ENCODE measurements at regions not wholly inside any gene's neighbourhood (a gene's known extent, or its start where the extent isn't known, plus 50 kb on each side); places are given as distances from the start of the nearest gene placed in this dataset.
"Not testable (repeated sequence)": the region's sequence is repeated elsewhere in the genome, so short reads cannot be mapped to it uniquely, and the experiment has no call there.

DNA sequence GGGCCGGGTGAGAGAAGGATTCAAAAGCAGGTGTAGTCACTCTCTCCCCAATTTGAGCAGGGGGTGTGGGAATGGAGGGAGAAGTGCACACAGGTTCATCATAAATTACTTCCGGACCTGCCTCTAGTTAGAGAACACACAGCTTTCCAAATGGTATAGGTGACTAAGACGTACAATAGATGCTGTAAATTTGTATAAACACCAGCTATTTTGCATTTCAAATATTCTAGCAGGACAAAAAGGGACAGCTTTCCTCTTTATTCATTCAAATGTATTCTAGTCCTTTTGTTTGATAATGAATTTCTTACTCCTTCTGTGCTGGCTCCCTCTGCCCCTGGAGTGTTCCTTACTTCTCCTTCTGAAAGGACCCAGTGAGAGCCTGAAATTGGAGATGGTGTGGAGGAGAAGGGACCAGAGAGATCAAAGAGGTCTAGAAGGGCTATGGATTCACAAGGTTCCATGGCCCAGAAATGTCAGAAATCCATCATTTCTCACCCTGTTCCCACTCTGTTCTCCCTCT is 53.2 kb upstream of the SH3BP4 start:
- DNase-seq (ENCODE audit: low read depth in 1 of 2, low spot score in 1 of 2): no peak

- DNase-seq (ENCODE audit: low read depth in 1 of 2, low spot score in 1 of 2): not testable (repeated sequence)
These were observed 63.4 kb upstream of the SH3BP4 start for GRCh38 chr2:234888442-234888841.

GRCh38 chr2:234887195-234887594 is 64.6 kb upstream of the SH3BP4 start:
- no peak for DNase-seq (ENCODE audit: low read depth in 1 of 2, low spot score in 1 of 2)

GRCh38 chr2:234885886-234886285 is 65.9 kb upstream of the SH3BP4 start:
- DNase-seq (ENCODE audit: low read depth in 1 of 2, low spot score in 1 of 2): no peak

DNA sequence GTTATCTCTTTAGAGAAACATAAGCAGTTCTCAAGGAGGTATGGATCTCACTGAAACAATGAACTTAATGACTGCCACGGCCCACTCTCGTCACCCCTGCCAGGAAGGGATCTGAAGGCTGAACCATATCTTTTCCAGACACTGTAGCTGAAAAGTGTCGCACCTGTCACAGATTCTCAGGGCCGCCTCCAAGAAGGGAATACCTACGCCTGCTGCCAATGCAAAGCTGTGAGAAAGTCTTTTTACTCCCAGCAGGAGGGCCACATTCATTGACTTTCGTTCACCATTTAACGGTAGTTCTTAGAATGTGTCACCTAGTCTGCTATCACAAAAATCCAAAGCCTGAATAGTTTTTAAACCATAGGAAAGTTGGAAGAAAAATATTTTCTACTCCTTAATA is 66.7 kb upstream of the SH3BP4 start:
- no peak for DNase-seq (ENCODE audit: low read depth in 1 of 2, low spot score in 1 of 2)

DNA sequence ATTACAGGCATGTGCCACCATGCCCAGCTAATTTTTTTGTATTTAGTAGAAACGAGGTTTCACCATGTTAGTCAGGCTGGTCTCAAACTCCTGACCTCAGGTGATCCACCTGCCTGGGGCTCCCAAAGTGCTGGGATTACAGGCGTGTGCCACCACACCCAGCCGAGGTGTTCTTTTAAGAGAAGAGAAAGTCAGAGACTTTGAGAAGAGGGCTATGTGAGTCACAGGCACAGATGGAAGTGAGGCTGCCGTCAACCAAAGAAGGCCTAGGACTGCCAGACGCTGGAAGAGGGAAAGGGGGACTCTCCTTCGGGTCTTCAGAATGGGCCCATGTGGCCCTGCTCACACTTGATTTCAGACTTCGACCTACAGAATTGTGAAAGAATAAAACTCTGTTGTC is 67.2 kb upstream of the SH3BP4 start:
- no peak for DNase-seq (ENCODE audit: low read depth in 1 of 2, low spot score in 1 of 2)

DNA sequence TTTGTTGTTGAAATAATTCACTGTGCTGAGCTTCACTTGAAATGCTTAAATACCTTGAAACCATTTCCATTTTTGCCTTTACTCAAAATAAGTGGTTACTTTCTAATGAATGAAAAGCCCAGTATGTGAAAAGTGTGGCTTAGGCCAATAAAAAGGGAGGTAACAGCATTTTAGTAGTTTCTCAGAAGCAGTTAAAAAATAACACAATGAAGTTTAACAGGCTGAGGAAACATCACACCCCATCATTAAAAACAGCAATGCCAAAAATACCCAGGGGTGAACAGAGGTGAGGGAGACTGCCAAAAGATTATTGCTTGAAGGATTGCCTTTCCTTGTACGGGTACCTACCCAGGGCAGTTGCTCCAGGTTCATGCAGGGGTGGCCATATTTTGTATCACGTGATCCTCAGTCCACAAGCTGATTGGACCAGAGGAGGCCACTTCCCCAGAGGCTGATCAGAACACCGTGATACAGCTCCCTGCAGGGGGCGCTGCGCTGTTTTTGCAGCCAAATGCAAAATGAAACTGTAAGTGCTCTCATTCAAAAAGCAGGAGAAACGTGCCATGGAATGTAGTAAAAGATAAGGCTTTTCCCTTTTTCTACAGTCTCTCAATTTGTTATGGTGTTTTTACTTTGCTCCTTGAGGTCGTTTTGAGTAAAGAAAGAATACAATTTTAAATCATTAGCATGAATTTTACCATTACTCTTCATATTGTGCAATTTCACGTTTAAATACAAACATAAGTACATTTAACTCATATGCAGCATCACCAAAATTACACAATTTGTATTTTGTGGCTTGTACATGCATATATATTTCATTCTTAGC is 70.2 kb upstream of the SH3BP4 start:
- no peak for DNase-seq (ENCODE audit: low read depth in 1 of 2, low spot score in 1 of 2)

GRCh38 chr2:234880551-234881211 is 71.1 kb upstream of the SH3BP4 start:
- DNase-seq (ENCODE audit: low read depth in 1 of 2, low spot score in 1 of 2): no peak

DNA sequence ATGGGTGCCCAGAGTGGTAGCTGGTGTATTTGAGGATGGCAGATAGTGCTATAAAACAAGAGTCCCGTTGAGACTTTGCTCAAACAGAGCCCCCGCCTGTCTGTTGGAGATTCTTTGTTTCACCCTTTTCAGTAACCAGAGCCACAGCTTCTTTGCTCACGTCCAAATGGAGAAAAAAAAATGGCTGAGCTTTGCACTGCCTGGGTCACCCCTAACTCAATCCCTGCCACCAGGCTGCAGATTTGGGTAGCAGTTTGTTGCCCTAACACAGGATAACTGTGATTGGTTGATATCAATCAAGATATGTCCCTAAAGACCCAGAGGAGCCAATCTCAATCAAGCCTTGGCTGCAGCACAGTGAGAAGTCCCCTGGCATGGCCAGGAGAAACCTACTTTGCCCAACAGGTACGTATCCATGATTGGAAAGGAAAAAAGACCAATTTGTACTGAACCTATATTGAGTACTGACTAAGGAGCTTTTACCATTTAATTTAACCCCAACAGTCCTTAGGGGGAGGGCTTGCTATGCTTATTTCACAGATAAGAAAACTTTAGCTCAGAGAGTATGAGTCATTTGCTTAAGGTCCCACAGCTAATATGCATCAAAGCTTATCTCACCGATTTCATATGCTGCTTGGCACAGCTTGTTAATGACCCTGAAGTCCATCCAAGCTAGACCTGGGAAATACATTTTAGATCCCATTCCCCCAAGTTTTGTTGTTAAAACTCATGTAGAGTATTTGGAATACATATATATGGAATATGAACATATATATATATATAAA is 72.0 kb upstream of the SH3BP4 start:
- DNase-seq (ENCODE audit: low read depth in 1 of 2, low spot score in 1 of 2): no peak

DNA sequence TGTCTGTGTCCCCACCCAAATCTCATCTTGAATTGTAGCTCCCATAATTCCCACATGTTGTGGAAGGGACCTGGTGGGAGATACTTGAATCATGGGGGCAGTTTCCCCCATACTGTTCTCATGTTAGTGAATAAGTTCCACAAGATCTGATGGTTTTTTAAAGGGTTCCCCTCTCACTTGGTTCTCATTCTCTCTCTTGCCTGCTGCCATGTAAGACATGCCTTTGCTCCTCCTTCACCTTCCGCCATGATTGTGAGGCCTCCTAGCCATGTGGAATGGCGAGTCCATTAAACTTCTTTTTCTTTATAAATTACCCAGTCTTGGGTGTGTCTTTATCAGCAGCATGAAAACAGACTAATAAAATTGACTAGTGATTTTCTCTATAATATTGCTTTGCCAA is 75.2 kb upstream of the SH3BP4 start:
- not testable (repeated sequence) for DNase-seq (ENCODE audit: low read depth in 1 of 2, low spot score in 1 of 2)

GRCh38 chr2:234874347-234875046 is 77.3 kb upstream of the SH3BP4 start:
- no peak for DNase-seq (ENCODE audit: low read depth in 1 of 2, low spot score in 1 of 2)

DNA sequence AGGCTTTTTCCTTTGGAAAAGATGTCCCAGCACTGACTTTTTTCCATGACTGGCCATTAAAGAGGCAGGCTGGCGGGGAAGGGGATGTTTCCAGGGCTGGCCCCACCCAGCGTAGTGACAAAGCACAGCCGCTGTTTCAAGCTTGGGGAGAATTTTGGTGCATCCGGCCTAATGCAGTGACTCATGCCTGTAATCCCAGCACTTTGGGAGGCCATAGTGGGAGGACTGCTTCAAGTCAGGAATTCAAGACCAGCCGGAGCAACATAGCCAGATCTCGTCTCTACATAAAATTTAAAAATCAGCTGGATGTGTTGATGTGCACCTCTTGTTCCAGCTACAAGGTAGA is 78.0 kb upstream of the SH3BP4 start:
- no peak for DNase-seq (ENCODE audit: low read depth in 1 of 2, low spot score in 1 of 2)

DNA sequence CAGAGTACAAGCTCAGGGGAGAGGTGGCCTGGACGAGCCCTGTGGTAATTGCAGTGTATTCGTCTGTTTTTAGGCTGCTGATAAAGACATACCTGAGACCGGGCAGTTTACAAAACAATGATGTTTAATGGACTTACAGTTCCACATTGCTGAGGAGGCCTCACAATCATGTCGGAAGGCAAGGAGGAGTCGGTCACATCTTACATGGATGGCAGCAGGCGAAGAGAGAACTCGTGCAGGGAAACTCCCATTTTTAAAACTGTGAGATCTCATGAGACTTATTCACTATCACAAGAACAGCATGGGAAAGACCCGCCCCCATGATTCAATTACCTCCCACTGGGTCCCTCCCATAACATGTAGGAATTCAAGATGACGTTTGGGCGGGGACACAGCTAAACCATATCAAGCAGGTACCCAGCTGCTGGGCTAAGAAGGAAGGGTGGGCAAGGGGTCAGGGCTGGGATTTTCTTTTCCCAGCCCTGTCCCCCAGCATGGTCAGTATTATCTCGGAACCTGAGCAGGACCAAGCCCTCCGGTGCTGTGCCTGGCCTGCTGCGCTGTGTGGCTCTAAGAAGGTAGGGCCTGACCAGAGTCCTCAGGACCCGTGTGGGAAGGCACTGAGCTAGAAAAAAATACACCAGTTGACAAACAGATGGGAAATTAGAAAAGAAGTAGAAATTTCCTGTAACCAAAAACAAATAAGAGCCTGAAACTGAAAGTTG is 78.6 kb upstream of the SH3BP4 start:
- no peak for DNase-seq (ENCODE audit: low read depth in 1 of 2, low spot score in 1 of 2)

DNA sequence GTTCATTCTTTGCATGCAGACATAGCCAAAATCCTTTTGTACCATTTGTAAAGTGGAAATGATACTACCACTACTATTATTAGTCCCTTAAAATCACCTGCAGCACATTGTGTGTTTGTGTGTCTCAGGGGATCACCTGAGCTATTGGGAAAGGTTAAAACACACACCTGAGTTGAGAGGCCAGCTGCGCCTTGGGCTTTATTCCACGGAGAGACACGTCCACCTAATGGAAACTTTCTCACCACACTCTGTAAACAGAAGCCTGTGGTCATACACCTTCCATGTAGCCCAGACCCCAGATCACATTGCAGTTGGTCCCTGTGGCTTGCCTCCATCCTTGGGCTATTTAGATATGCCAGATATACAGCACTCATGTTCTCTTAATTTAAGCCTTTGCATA is 81.8 kb upstream of the SH3BP4 start:
- DNase-seq (ENCODE audit: low read depth in 1 of 2, low spot score in 1 of 2): no peak

GRCh38 chr2:234869164-234869563 is 82.7 kb upstream of the SH3BP4 start:
- DNase-seq (ENCODE audit: low read depth in 1 of 2, low spot score in 1 of 2): no peak

DNA sequence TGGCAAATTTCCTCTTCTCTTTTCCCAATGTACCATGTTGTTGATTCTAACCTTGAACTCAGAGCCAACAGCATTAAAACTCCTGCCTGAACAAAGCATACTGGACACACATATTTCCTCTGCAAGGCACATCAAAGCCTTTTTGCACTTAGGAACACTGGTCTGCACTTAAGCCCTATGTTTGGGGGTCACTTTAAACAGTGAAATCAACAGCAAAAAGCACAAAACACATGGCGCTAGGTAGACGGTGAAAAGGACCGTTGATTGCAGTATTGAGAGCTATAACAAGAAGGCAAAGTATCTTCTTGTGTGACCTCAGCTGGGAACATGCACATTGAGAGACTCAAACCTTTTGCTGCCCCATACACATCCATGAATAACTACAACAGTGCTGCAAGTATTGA is 83.9 kb upstream of the SH3BP4 start:
- DNase-seq (ENCODE audit: low read depth in 1 of 2, low spot score in 1 of 2): no peak

DNA sequence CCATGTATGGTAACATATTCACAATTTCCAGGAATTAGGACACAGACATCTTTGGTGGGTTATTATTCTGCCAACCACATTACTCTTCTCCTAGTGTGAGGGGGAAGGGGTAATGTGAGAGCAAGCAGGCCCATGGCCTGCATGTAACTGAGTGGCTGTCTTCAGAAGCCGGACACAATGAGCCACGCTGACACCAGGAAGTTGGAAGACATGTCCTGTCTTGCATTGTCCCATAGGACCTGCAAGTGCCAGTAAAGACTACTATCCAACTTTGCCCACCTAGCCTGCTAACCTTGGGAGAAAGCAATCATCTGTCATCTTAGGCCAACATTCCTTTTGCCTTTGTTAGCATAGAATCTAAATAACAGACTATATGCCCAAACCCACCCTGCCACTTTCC is 86.2 kb upstream of the SH3BP4 start:
- DNase-seq (ENCODE audit: low read depth in 1 of 2, low spot score in 1 of 2): no peak

- no peak for DNase-seq (ENCODE audit: low read depth in 1 of 2, low spot score in 1 of 2)
These were observed 86.8 kb upstream of the SH3BP4 start for GRCh38 chr2:234865040-234865439.

- no peak for DNase-seq (ENCODE audit: low read depth in 1 of 2, low spot score in 1 of 2)
These were observed 87.3 kb upstream of the SH3BP4 start for GRCh38 chr2:234864506-234864905.

GRCh38 chr2:234863043-234863934 is 88.5 kb upstream of the SH3BP4 start:
- DNase-seq (ENCODE audit: low read depth in 1 of 2, low spot score in 1 of 2): no peak

Data from activated T-helper 1 cell treated with anti-CD3 and anti-CD28 coated beads, Interleukin-2, amount 50 U/mL, for 16 hours (primary cell).